Muscle of leg (tissue), 3 donors: ENCODE measurements at regions not wholly inside any gene's neighbourhood (a gene's known extent, or its start where the extent isn't known, plus 50 kb on each side); places are given as distances from the start of the nearest gene placed in this dataset.

Source experiments
- DNase-seq: peaks from one replicate; pipeline ENCODE4 v3.0.0; 2013
- H3K27ac ChIP-seq: one replicate; pipeline ENCODE4 v1.5.1; 2013; ENCODE audit warnings: mild to moderate bottlenecking, low read length, control low read depth
- H3K27me3 ChIP-seq: one replicate; pipeline ENCODE4 v1.6.1; 2013; ENCODE audit warnings: low read length; ENCODE audit not compliant: control insufficient read depth, insufficient read depth
- H3K36me3 ChIP-seq: one replicate; pipeline ENCODE4 v1.6.1; 2013; ENCODE audit warnings: low read length; ENCODE audit not compliant: control insufficient read depth, insufficient read depth
- H3K4me1 ChIP-seq: one replicate; pipeline ENCODE4 v1.6.1; 2013; ENCODE audit warnings: low read length; ENCODE audit not compliant: control insufficient read depth, insufficient read depth
- H3K4me3 ChIP-seq: one replicate; pipeline ENCODE4 v1.5.1; 2013; ENCODE audit warnings: low read length, control low read depth
- H3K9me3 ChIP-seq: replicated peaks from 2 replicates; pipeline ENCODE4 v1.6.1; 2013; ENCODE audit warnings: low read depth, low read length; ENCODE audit not compliant: control insufficient read depth
- WGBS: methylation state at CpG from one replicate; pipeline ENCODE4 v1.1.5; 2013; ENCODE audit warnings: missing lambda C conversion rate; ENCODE audit not compliant: insufficient coverage; 5-methylcytosine and 5-hydroxymethylcytosine counted together

GRCh38 chr22:49404576-49405241, 423.0 kb downstream of the BRD1 start:
- no peaks in the 10 kb centered on the region for H3K9me3 ChIP-seq
- no peak overlapping the region for H3K4me3 ChIP-seq
- no peak overlapping the region for H3K27ac ChIP-seq
- DNase-seq = no peak
- WGBS = 54% methylated on average over 27 of the region's 27 CpGs
- H3K4me1 ChIP-seq = no peaks in the 10 kb centered on the region
- peaks cover 13% of the 10 kb centered on the region for H3K27me3 ChIP-seq
- H3K36me3 ChIP-seq = no peaks in the 10 kb centered on the region

- H3K9me3 ChIP-seq = no peaks in the 10 kb centered on the region
- H3K27me3 ChIP-seq = peaks cover 13% of the 10 kb centered on the region
These were observed 423.7 kb downstream of the BRD1 start for GRCh38 chr22:49404020-49404419.

DNA sequence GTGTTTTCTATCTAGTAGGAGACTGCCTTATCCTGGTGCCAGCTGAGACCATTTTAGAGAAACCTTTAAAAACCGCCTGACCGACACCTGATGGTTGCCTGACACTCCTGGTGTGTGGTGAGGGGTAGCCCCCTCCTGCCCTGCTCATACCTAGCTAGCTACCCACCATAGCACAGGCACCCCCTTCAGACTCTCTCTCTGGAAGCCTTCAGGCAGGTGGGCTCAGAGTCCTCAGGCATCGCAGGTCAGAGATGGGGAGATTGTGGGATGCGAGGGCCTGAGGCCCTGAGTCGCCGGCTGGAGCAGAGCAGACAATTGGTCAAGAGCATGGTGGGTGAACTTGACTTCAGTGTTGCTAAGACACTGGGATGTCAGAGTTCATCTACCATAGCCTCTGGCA, 424.6 kb downstream of the BRD1 start:
- Histone ChIP-seq H3K27ac (no peak overlapping the region), H3K4me3 (no peak overlapping the region), H3K27me3 (peaks cover 13% of the 10 kb centered on the region), H3K36me3 (no peaks in the 10 kb centered on the region), H3K4me1 (no peaks in the 10 kb centered on the region), H3K9me3 (no peaks in the 10 kb centered on the region)
- WGBS = 90% methylated on average over 2 of the region's 6 CpGs
- DNase-seq = no peak

More at GRCh38 chr22:49404020-49404419, 423.7 kb downstream of the BRD1 start:
- H3K27ac ChIP-seq = no peak overlapping the region
- no peaks in the 10 kb centered on the region for H3K36me3 ChIP-seq
- DNase-seq = no peak
- 73% methylated on average over 10 of the region's 10 CpGs for WGBS
- H3K4me1 ChIP-seq = no peaks in the 10 kb centered on the region
- no peak overlapping the region for H3K4me3 ChIP-seq

DNA sequence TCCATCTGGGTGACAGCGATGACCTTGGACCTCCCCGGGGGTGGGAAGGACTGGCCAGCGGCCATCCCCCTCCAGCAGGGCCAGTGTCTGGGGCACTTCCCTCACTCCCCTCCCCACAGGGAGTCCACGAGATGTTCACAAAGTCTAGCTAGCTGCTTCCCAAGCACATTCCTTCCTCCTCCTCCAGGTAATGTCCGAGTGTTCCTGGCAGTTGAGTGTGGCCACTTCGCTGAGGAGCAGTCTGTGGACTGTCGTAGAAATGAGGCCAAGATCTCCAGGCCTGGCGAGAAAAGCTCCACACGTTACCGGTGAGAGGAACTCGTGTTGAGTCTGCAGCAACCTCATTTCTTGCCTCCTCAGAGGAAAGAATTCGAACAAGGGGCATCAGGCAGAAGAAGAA, 425.5 kb downstream of the BRD1 start:
- H3K27me3 ChIP-seq = peaks cover 13% of the 10 kb centered on the region
- no peaks in the 10 kb centered on the region for H3K9me3 ChIP-seq

GRCh38 chr22:49400941-49401598, 426.6 kb downstream of the BRD1 start:
- no peak for DNase-seq
- Histone ChIP-seq H3K9me3 (no peaks in the 10 kb centered on the region), H3K27ac (no peak overlapping the region), H3K4me1 (no peaks in the 10 kb centered on the region), H3K27me3 (peaks cover 11% of the 10 kb centered on the region), H3K4me3 (no peak overlapping the region), H3K36me3 (no peaks in the 10 kb centered on the region)
- WGBS = 85% methylated on average over 10 of the region's 16 CpGs

More for the DNA sequence above, 425.5 kb downstream of the BRD1 start:
- Histone ChIP-seq H3K36me3 (no peaks in the 10 kb centered on the region), H3K4me1 (no peaks in the 10 kb centered on the region), H3K27ac (no peak overlapping the region), H3K4me3 (no peak overlapping the region)
- WGBS = 83% methylated on average over 9 of the region's 12 CpGs
- no peak for DNase-seq

- H3K9me3 ChIP-seq = no peaks in the 10 kb centered on the region
- no peaks in the 10 kb centered on the region for H3K4me1 ChIP-seq
- H3K36me3 ChIP-seq = no peaks in the 10 kb centered on the region
- 86% methylated on average over 21 of the region's 24 CpGs for WGBS
- no peak for DNase-seq
- no peak overlapping the region for H3K4me3 ChIP-seq
- H3K27ac ChIP-seq = no peak overlapping the region
- H3K27me3 ChIP-seq = peaks cover 12% of the 10 kb centered on the region
These were observed 427.3 kb downstream of the BRD1 start for GRCh38 chr22:49400136-49400940.

DNA sequence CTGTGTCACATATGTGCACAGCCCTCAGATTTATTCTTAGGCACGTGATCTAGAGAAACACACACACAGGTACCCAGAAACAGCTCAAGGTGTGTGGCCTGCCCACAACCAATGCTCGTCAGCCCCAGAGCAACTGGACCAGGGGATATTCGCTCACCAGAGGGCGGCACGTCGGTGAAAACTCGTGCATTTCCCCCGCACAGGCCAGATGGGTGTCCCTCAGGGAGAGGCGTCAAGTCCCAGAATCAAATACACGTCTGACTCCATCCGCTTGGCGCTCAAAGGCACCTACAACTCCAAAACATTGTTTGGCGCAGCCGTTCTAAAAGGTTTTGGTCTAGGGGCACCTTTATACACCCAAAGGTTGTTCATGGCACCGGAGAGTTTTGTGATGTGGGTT, 429.0 kb downstream of the BRD1 start:
- WGBS = 57% methylated on average over 8 of the region's 15 CpGs
- peaks cover 7% of the 10 kb centered on the region for H3K27me3 ChIP-seq
- no peak overlapping the region for H3K27ac ChIP-seq
- H3K4me3 ChIP-seq = no peak overlapping the region
- H3K4me1 ChIP-seq = no peaks in the 10 kb centered on the region
- no peaks in the 10 kb centered on the region for H3K9me3 ChIP-seq
- no peaks in the 10 kb centered on the region for H3K36me3 ChIP-seq
- no peak for DNase-seq

- WGBS = 73% methylated on average over 10 of the region's 17 CpGs
- Histone ChIP-seq H3K9me3 (no peaks in the 10 kb centered on the region), H3K4me3 (no peak overlapping the region), H3K27ac (no peak overlapping the region), H3K36me3 (no peaks in the 10 kb centered on the region), H3K27me3 (peaks cover 6% of the 10 kb centered on the region), H3K4me1 (no peaks in the 10 kb centered on the region)
- no peak for DNase-seq
These were observed 429.6 kb downstream of the BRD1 start for GRCh38 chr22:49398115-49398514.

DNA sequence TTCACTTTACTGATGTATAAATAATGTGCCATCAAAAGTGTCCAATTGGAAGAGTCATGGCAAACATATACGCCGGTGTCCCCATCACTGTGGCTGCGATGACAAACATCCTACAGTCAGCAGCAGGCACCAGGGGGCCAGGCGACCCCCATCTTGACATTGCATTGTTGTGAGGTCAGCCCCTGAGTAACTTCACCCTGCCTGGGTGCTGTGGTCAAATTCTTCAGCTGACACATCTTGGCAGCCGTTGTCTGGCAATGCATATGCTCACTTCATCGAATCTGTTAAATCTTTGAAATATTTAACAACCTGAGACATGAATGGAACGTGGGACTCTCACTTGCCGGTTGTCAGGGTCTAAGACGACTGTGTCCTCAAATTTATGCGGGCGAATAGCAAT, 430.9 kb downstream of the BRD1 start:
- no peaks in the 10 kb centered on the region for H3K4me1 ChIP-seq
- no peaks in the 10 kb centered on the region for H3K9me3 ChIP-seq
- DNase-seq = no peak
- no peak overlapping the region for H3K27ac ChIP-seq
- H3K27me3 ChIP-seq = peaks cover 5% of the 10 kb centered on the region
- no peak overlapping the region for H3K4me3 ChIP-seq
- no peaks in the 10 kb centered on the region for H3K36me3 ChIP-seq
- 60% methylated on average over 10 of the region's 11 CpGs for WGBS

DNA sequence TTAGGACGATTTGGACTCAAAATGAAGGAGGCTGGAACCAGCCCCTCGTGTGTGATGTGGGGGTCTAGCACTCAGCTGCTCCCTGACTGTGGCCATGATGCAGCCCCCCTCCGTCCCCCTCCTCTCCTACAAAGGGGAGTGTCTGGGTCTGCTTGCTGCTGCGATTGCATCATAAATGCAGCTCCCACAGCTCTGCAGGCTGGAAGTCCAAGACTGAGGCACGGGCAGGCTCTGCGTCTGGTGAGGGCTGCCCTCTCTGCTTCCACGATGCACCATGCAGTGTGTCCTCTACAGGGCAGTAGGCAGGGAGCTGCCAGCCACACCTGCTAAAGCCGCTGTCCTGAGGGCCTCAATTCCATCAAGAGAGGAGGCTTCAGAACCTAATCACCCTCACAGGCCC, 432.1 kb downstream of the BRD1 start:
- no peak for DNase-seq
- WGBS = 67% methylated on average over 3 of the region's 8 CpGs
- H3K4me3 ChIP-seq = no peak overlapping the region
- no peaks in the 10 kb centered on the region for H3K36me3 ChIP-seq
- H3K9me3 ChIP-seq = no peaks in the 10 kb centered on the region
- no peak overlapping the region for H3K27ac ChIP-seq
- H3K27me3 ChIP-seq = peaks cover 3% of the 10 kb centered on the region
- no peaks in the 10 kb centered on the region for H3K4me1 ChIP-seq
